ENCODE measurements at regions not wholly inside any gene's neighbourhood (a gene's known extent, or its start where the extent isn't known, plus 50 kb on each side); places are given as distances from the start of the nearest gene placed in this dataset.

GRCh38 chr22:49641770-49642313 lies 185.8 kb downstream of the BRD1 start:
- WGBS, 2 experiments (ENCODE audit: low coverage in 1 of 2, low lambda C conversion rate in 2 of 2, missing lambda C conversion rate in 2 of 2): 41 to 45% methylated on average over 12 of the region's 12 CpGs
- Histone ChIP-seq H3K4me2 (ENCODE audit: unreplicated experiment) (no peak overlapping the region), H3K27ac (no peak overlapping the region), H3K4me3 (no peak overlapping the region), H4K20me1 (ENCODE audit: insufficient read depth) (no peaks in the 10 kb centered on the region), H2AFZ (no peak overlapping the region), H3F3A (ENCODE audit: insufficient read depth) (no peaks in the 10 kb centered on the region), H3K79me2 (ENCODE audit: insufficient read depth) (no peaks in the 10 kb centered on the region), H3K27me3 (replicated peaks; ENCODE audit: insufficient read depth) (no peaks in the 10 kb centered on the region), H3K4me1 (ENCODE audit: insufficient read depth) (no peaks in the 10 kb centered on the region), H3K9me3 (ENCODE audit: low read depth) (no peaks in the 10 kb centered on the region), H3K9me2 (ENCODE audit: insufficient read depth) (no peaks in the 10 kb centered on the region), H3K36me3 (ENCODE audit: low read depth) (no peaks in the 10 kb centered on the region), H3K9ac (no peak overlapping the region)
- no peak for DNase-seq
- in situ Hi-C loops (cut with MboI): no loop called here
- TF ChIP-seq EZH2phosphoT487 (IDR thresholded peaks at IDR 0.05; ENCODE audit: insufficient read depth, low read depth) (no peak), EZH2 (IDR thresholded peaks at IDR 0.05; ENCODE audit: insufficient read depth, poor library complexity, severe bottlenecking) (no peak)

GRCh38 chr22:49640366-49641095 lies 187.1 kb downstream of the BRD1 start:
- no peaks in the 10 kb centered on the region for H4K20me1 ChIP-seq (ENCODE audit: insufficient read depth)
- no peak overlapping the region for H3K4me2 ChIP-seq (ENCODE audit: unreplicated experiment)
- no peaks in the 10 kb centered on the region for H3K36me3 ChIP-seq (ENCODE audit: low read depth)
- H3F3A ChIP-seq (ENCODE audit: insufficient read depth): no peaks in the 10 kb centered on the region
- no peaks in the 10 kb centered on the region for H3K79me2 ChIP-seq (ENCODE audit: insufficient read depth)
- TF ChIP-seq EZH2phosphoT487 (IDR thresholded peaks at IDR 0.05; ENCODE audit: insufficient read depth, low read depth) (no peak), EZH2 (IDR thresholded peaks at IDR 0.05; ENCODE audit: insufficient read depth, poor library complexity, severe bottlenecking) (no peak)
- 48 to 56% methylated on average over 20 to 25 of the region's 26 CpGs for WGBS, 2 experiments (ENCODE audit: low coverage in 1 of 2, low lambda C conversion rate in 2 of 2, missing lambda C conversion rate in 2 of 2)
- H3K9me3 ChIP-seq (ENCODE audit: low read depth): no peaks in the 10 kb centered on the region
- no peak overlapping the region for H3K27ac ChIP-seq
- H2AFZ ChIP-seq: no peak overlapping the region
- no peaks in the 10 kb centered on the region for H3K9me2 ChIP-seq (ENCODE audit: insufficient read depth)
- H3K4me1 ChIP-seq (ENCODE audit: insufficient read depth): no peaks in the 10 kb centered on the region
- no peak overlapping the region for H3K9ac ChIP-seq
- no peak overlapping the region for H3K4me3 ChIP-seq
- no peaks in the 10 kb centered on the region for H3K27me3 ChIP-seq (replicated peaks; ENCODE audit: insufficient read depth)
- no peak for DNase-seq
- in situ Hi-C loops (cut with MboI): no loop called here

GRCh38 chr22:49639956-49640355 lies 187.7 kb downstream of the BRD1 start:
- no peak for DNase-seq
- H3K9me3 ChIP-seq (ENCODE audit: low read depth): no peaks in the 10 kb centered on the region
- H3K4me2 ChIP-seq (ENCODE audit: unreplicated experiment): no peak overlapping the region
- TF ChIP-seq EZH2phosphoT487 (IDR thresholded peaks at IDR 0.05; ENCODE audit: insufficient read depth, low read depth): no peak
- TF ChIP-seq EZH2 (IDR thresholded peaks at IDR 0.05; ENCODE audit: insufficient read depth, poor library complexity, severe bottlenecking): no peak
- H2AFZ ChIP-seq: no peak overlapping the region
- no peaks in the 10 kb centered on the region for H3K27me3 ChIP-seq (replicated peaks; ENCODE audit: insufficient read depth)
- H3K9ac ChIP-seq: no peak overlapping the region
- no peaks in the 10 kb centered on the region for H3K4me1 ChIP-seq (ENCODE audit: insufficient read depth)
- no peak overlapping the region for H3K27ac ChIP-seq
- 32 to 50% methylated on average over 5 to 12 of the region's 12 CpGs for WGBS, 2 experiments (ENCODE audit: low coverage in 1 of 2, low lambda C conversion rate in 2 of 2, missing lambda C conversion rate in 2 of 2)
- no peaks in the 10 kb centered on the region for H3K9me2 ChIP-seq (ENCODE audit: insufficient read depth)
- no peaks in the 10 kb centered on the region for H3K79me2 ChIP-seq (ENCODE audit: insufficient read depth)
- H3F3A ChIP-seq (ENCODE audit: insufficient read depth): no peaks in the 10 kb centered on the region
- H4K20me1 ChIP-seq (ENCODE audit: insufficient read depth): no peaks in the 10 kb centered on the region
- no peaks in the 10 kb centered on the region for H3K36me3 ChIP-seq (ENCODE audit: low read depth)
- in situ Hi-C loops (cut with MboI): no loop called here
- H3K4me3 ChIP-seq: no peak overlapping the region

- no peaks in the 10 kb centered on the region for H3K9me2 ChIP-seq (ENCODE audit: insufficient read depth)
- DNase-seq: no peak
- H3K36me3 ChIP-seq (ENCODE audit: low read depth): no peaks in the 10 kb centered on the region
- H3K27me3 ChIP-seq (replicated peaks; ENCODE audit: insufficient read depth): no peaks in the 10 kb centered on the region
- in situ Hi-C loops (cut with MboI): no loop called here
- H3K9me3 ChIP-seq (ENCODE audit: low read depth): no peaks in the 10 kb centered on the region
- no peaks in the 10 kb centered on the region for H3K4me1 ChIP-seq (ENCODE audit: insufficient read depth)
- no peaks in the 10 kb centered on the region for H3K79me2 ChIP-seq (ENCODE audit: insufficient read depth)
- H3K4me2 ChIP-seq (ENCODE audit: unreplicated experiment): no peak overlapping the region
- no peak overlapping the region for H3K27ac ChIP-seq
- no peak overlapping the region for H3K9ac ChIP-seq
- H3F3A ChIP-seq (ENCODE audit: insufficient read depth): no peaks in the 10 kb centered on the region
- WGBS, 2 experiments (ENCODE audit: low coverage in 1 of 2, low lambda C conversion rate in 2 of 2, missing lambda C conversion rate in 2 of 2): 69 to 72% methylated on average over 18 of the region's 18 CpGs
- no peak overlapping the region for H3K4me3 ChIP-seq
- no peak for TF ChIP-seq EZH2phosphoT487 (IDR thresholded peaks at IDR 0.05; ENCODE audit: insufficient read depth, low read depth)
- no peak for TF ChIP-seq EZH2 (IDR thresholded peaks at IDR 0.05; ENCODE audit: insufficient read depth, poor library complexity, severe bottlenecking)
- H2AFZ ChIP-seq: no peak overlapping the region
- H4K20me1 ChIP-seq (ENCODE audit: insufficient read depth): no peaks in the 10 kb centered on the region
These were observed 188.9 kb downstream of the BRD1 start for GRCh38 chr22:49638788-49639187.
